Peyer's patch (tissue), 4 donors: ENCODE measurements at regions not wholly inside any gene's neighbourhood (a gene's known extent, or its start where the extent isn't known, plus 50 kb on each side); places are given as distances from the start of the nearest gene placed in this dataset.

Experiments used
- POLR2A ChIP-seq, 2 donors: fragments of 450-650 bp; IDR thresholded peaks; one replicate each; pipeline ENCODE4 v1.5.1; 2017; ENCODE audit warnings: antibody characterized with exemption in 2 of 2, mild to moderate bottlenecking in 2 of 2, moderate library complexity in 2 of 2
- TF ChIP-seq, protein P1 (sequence below), 6 experiments: fragments of 450-650 bp in 4 of 6; fragments of 200-600 bp in 2 of 6; sonication (generic) in 1 of 6; IDR thresholded peaks; one replicate each; pipeline ENCODE4 v1.5.1; 2017 to 2019; ENCODE audit warnings: antibody characterized with exemption in 6 of 6, mild to moderate bottlenecking in 3 of 6, moderate library complexity in 1 of 6

DNA sequence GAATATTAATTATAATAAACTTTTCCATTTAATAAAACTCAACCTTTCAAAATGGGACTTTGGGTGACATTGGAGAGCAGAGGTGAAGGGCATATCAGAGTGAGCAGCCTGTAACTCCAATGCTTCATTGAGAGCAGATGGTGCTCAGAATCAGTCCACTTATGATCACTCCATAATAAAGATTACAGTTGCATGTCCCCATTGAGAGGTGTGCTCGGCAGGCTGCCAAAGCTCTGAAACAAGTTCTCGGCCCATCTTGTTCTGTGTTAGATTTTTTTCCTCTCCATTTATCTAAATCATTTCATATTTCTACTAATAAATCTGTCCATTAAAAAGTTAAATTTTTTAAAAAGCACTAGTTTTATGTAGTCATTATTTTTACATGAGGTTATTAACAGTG lies 1786.4 kb upstream of the WWC1 start:
- TF ChIP-seq, protein P1, sequence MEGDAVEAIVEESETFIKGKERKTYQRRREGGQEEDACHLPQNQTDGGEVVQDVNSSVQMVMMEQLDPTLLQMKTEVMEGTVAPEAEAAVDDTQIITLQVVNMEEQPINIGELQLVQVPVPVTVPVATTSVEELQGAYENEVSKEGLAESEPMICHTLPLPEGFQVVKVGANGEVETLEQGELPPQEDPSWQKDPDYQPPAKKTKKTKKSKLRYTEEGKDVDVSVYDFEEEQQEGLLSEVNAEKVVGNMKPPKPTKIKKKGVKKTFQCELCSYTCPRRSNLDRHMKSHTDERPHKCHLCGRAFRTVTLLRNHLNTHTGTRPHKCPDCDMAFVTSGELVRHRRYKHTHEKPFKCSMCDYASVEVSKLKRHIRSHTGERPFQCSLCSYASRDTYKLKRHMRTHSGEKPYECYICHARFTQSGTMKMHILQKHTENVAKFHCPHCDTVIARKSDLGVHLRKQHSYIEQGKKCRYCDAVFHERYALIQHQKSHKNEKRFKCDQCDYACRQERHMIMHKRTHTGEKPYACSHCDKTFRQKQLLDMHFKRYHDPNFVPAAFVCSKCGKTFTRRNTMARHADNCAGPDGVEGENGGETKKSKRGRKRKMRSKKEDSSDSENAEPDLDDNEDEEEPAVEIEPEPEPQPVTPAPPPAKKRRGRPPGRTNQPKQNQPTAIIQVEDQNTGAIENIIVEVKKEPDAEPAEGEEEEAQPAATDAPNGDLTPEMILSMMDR (IDR thresholded peaks at IDR 0.05), result no peak
- no peak for TF ChIP-seq POLR2A (IDR thresholded peaks at IDR 0.05)
